Amygdala (tissue), 56 donors: ENCODE measurements at regions not wholly inside any gene's neighbourhood (a gene's known extent, or its start where the extent isn't known, plus 50 kb on each side); places are given as distances from the start of the nearest gene placed in this dataset.
"Not testable (repeated sequence)": the region's sequence is repeated elsewhere in the genome, so short reads cannot be mapped to it uniquely, and the experiment has no call there.

Experiments used
- DNase-seq, 56 donors: peaks; one replicate each; lab custom pipeline; 2025; lab: John Stamatoyannopoulos, UW

DNA sequence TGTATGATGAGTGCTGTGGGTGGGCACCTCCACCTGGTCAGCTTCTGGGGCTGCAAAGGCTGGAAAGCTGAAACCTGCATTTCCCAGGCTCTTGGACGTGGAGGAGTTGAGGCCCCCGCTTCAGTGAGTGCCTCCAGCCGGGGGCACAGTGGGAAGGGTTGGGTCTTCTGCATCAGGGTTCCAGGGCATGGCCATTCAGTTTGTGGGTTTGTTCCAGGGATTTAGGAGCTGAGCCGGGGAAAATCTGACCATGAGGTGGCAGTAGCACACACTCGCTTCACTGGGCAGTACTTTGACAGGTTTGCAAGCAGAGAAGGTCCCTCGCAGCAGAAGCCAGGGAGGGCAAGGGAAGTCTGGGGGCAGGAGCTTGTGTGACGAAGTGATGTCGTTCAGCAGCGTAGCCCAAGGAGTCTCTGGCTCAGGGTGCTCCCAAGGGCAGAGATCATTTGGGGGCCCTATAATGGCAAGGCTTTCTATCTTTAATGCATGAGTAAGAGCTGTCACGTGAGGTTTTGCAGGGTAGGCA, 69.5 kb upstream of the SULF2 start:
- DNase-seq: no peak

DNA sequence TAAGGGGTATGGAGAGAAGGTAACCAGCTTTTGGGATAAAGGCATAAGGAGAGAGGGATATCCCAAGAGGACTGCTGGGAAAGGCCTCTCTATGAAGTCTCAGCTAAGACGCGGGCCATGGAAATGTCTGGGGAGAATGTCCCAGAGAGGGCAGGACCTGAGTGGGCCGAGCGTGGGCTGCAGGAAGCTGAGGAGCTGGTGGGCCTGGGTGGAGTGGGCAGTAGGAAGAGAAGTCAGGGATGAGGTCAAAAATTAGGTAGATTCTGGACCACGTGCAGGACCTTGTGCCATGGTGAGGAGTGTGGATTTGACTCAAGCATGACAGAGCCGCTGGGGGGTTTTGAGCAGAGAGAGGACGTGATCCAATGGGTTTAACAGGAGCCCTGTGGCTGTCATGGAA, 66.5 kb upstream of the SULF2 start:
- DNase-seq: no peak

DNA sequence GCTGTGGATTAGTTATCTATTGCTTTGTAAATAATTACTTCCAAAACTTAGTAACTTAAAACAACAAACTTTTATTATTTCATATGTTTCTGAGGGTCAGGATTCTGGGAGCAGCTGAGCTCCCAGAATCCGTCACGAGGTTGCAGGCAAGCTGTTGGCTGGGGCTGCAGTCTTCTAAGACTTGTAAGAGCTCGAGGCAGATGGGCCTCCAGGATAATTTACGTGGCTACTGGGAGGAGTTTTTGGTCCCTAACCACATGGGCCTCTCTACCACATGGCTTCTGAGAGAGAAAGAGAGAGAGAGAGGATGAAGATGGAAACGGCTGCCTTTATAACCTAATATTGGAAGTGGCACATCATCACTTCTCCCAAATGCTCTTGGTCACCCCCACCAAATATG, 64.9 kb upstream of the SULF2 start:
- no peak for DNase-seq

DNA sequence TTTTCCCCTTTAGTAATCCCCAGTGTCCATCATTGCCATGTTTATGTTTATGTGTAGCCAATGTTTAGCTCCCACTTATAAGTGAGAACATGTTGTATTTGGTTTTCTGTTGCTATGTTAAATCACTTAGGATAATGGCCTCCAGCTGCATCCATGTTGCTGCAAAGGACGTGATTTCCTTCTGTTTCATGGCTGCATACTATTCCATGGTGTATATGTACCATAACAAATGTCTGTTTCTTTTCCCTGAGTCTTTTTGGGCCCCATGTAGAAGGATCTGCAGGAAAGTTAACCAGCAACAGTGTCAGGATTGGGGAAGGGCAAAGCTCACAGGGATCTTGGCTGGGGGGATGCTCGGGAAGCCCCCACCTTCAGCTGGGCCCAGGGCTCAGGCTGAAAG, 64.3 kb upstream of the SULF2 start:
- no peak for DNase-seq

DNA sequence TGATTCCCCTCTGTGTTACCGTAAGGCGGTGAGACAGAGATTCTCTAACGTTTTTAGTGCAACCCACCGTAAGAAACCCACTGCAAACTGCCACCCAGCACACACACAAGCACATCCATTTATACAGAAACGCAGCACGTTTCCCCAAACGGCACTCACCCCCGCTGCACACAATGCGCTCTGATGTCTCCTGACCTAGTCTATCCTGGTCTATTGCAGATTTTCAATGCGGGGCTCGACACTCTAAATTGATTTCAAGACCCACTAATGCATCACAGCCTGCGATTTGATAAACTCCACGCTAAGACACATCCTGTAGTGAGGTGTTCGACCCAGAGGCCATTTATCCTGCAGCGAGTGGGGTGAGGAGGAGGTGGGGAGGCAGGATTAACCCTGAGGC, 63.7 kb upstream of the SULF2 start:
- DNase-seq: no peak

DNA sequence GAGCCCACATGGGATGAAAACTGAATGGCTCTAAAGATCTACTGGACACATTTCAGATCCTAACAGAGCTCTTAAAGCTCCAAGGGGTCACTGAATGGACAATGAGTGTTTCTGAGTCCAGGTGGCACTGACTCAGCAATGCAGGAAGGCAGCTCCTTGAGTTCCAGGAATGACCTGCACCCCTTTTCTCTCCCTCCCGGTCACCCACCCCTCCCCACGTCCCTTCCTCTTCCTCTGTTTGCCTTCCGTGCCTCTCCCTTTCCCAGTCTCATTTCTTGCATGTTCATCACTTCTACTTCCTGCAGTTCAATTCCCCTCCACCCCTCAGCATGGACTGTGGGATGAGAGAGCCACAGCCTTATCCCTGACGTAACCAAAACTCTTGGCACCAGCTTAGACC, 63.3 kb upstream of the SULF2 start:
- DNase-seq: not testable (repeated sequence)

DNA sequence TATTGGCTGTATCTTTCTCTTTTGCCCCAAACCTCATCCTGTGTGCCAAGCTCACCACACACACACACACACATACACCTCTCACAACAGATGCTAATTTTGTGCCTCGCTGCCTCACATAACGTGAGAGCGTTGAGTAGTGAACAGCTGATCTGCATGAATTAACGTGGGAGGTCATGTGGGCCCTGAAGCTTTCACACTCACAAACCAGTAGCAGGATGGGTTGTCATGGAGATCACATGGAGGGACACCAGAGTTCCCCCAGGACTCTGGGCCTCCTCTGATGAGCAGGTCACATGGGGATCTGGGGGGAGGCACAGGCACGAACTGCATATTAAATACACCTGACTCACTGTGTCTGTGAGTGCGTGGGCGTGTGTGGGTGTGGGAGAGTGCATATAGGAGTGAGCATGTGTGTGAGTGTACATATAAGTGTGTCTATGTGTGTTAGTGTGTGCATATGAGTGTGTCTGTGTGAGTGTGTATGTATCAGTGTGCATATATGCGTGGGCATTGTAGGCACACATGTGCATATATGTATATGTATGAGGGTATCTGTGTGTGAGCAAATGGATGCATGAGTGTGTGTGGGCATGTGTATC, 62.7 kb upstream of the SULF2 start:
- DNase-seq: peak in 9 of 56 donors; percentile 3 to 30 (median 14)

DNA sequence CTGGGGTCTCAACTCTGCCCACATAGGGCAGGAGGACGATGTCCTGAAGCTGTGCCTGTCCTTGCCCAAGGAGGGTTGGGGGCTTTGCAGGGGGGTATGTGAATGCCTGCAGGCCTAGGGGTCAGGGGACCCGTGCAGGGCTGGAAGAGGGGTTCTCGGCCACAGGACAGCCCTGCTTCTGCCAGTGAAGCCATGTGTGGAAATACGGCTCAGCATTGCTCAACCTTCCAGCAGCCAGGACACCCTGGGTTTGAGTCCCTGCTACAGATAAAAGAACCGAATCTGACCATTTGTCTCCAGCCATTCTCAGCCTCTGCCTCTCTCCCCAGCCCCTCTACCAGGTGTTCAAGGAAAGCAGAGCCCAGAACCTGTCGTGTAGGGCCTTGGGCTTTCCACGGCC, 61.9 kb upstream of the SULF2 start:
- DNase-seq: not testable (repeated sequence)

DNA sequence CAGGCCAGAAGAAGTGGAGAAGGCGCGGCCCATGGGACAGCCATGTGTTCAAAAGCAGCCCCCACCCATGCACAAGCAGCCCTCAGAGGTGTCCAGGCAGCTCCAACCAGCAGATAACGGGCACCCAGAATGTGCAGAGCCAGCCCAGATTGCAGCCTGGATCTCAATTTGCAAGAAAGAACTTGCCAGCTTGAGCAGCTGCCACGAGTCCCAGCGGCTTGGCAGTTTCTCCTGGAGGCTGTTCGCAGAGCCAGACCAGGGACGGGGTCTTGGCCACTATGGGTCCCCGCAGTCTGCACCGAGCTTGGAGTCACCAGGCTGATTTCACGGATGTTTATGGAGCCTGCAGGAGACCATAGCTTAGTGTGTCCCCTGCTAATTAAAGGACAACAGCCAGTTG, 61.4 kb upstream of the SULF2 start:
- DNase-seq: peak in 22 of 56 donors; percentile 5 to 50 (median 18)

DNA sequence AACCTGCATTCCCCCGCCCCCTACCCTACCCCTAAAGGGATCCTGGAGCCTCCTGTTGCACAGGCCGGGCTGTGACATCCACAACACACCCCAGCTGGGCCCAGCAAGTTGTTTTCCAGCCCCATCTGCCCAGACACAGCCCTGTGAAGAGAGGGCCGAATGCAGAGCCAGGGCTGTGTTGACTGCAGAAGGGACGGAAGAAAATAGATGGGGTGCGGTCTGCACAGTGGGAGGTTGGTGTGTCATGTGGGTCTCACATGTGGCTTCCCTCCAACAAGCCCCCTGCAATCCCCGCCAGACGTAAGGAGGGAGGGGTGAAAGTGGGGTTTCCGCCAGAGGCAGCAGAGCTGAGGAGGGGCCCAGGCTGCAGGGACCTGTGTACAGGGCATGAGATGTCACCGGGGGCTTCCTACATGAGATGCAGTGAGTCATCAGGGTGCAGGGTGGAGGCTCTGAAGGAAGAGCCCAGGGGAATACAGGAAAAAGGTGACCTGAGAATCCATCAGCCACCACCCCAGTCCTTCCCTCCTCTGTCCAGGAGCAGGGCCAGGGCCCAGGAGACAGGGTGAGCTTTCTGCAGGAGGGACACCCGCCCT, 60.2 kb upstream of the SULF2 start:
- not testable (repeated sequence) for DNase-seq

DNA sequence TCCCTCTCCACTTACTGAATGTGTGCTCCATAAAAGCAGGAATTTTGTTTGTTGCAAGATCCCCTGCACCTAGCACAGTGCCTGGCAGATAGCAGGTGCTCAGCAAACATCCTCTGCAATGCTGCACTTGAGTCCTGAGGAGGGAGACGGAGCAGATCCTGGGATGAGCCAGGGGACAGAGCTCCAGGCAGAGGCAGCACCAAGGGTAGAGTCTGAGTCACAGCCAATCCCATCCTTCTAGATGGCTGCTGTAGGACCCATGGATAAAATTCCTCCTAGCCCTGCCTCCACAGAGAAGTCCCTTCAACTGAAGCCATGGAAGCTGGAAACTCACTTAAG, 59.3 kb upstream of the SULF2 start:
- not testable (repeated sequence) for DNase-seq

DNA sequence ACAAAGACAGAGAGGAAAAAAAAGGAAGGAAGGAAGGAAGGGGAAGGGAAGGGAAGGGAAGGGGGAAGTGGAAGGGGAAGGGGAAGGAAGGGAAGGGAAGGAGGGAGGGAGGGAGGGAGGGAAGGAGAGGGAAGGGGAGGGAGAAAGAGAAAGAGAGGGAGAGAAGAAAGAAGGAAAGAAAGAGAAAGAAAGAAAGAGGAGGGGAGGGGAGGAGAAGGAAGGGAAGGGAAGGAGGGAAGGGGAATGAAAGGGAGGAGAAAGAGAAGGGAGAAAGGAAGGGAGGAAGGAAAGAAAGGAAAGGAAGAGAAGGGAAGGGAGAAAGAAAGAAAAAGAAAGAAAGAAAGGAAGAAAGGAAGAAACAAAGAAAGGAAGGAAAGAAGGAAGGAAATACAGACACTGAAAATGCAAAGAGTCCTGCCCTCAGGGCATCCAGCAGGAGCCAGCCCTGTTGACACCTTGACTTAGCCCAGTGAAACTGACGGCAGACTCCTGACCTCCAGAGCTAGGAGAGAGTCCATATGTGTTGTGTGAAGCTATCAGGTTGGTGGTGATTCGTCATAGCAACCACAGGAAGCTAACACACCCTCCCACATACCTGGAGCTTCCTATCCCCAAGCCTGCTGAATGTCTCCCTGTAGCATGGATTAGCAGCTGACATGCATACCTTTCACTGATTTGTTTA, 58.7 kb upstream of the SULF2 start:
- DNase-seq: no peak

DNA sequence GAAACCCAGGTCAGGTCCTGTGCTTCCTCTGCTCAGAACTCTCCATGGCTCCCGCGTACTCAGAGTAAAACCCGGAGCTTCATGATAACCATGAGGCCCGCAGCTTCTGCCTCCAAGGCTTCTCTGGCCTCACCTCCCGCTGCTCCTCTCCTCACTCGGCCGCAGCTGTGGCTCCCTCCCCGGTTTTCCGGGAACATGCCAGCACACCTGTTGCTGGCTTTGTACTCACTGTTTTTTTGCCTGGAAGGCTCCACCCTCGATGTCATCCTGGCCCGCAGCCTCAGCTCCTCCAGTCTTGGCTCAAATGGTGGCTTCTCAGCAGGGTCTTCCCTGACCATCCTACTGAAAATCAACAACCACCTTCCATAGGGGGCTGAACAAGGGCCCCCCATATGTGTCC, 57.7 kb upstream of the SULF2 start:
- DNase-seq: not testable (repeated sequence)

DNA sequence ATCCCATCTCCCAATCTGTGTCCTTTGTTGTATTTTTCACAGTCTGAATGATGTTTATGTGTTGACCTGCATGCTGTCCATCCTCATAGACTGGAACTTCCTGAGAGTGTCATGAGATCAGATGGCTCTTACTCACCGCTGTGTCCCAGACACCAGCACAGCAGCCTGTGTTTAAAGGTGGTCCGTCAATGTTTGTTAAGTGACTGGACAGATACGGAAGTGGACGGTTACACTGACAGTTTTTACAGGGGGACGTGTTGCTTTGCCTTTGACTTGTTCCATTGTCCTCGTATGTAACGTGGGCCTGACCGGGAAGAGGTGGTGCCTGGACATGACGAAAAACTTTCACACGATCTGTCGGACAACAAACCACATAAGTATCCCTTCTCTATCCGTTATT, 56.7 kb upstream of the SULF2 start:
- not testable (repeated sequence) for DNase-seq

DNA sequence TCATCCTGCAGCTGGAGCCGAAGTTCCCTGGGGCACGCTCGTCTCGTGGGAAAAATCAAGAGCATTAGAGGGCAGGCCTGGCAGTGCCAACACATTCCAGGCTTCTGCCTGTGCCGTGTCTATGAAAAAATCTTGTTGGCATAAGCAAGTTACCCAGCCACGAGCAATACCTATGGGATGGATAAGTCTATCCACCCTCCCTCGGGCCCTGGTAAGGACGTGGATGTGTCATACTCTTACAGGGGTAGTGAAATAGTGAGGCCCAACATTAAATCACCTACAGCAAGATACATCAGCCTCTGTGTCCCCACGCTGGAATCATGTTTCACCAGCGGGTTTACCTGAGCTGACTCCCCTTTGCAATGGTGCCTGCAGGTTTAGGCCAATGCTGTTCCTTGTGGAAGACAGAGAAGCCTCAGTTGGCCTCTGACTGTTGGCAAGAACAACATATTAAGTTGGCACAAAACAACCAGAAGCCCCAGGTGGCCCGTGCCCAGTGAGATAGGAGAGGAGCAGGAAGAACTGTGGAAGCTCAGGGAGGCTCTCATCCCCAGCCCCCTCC, 51.1 kb upstream of the SULF2 start:
- not testable (repeated sequence) for DNase-seq
